HepG2 (cell line): ENCODE measurements at regions not wholly inside any gene's neighbourhood (a gene's known extent, or its start where the extent isn't known, plus 50 kb on each side); places are given as distances from the start of the nearest gene placed in this dataset.

Experiments
- ATAC-seq: fragments of 200-7000 bp; cut with Tn5 transposase; 3 replicates; pipeline ENCODE4 v1.9.1; 2020; ENCODE audit warnings: mild to moderate bottlenecking, moderate library complexity
- BruUV-seq: library from RNA; stranded (reverse); fragments of 400-500 nt; replicated peaks from 2 replicates; lab custom pipeline; 2021; lab: Mats Ljungman, UMichigan
- CTCF ChIA-PET: fragments of 300-600 bp; formaldehyde crosslinking; extraction: SDS; loops from one replicate; lab custom pipeline; 2021; ENCODE audit warnings: low total read pairs, inconsistent platforms, low intra/inter-chr PET ratio; lab: Yijun Ruan, JAX
- POLR2A ChIA-PET: fragments of 350-600 bp; sonication (Branson Sonifier 250); formaldehyde crosslinking; loops from one replicate; lab custom pipeline; 2020; ENCODE audit warnings: antibody characterized with exemption, inconsistent platforms; lab: Yijun Ruan, JAX
- DNase-seq: peaks from one replicate; pipeline ENCODE4 v3.0.0-alpha.2; 2015; ENCODE audit warnings: low spot score
- FAIRE-seq: peaks from 3 replicates; lab custom pipeline; 2011; peaks lifted over from hg19 to GRCh38; lab: Jason Lieb, UNC
- H2AFZ ChIP-seq: one replicate; pipeline ENCODE4 v1.6.1; 2011; ENCODE audit warnings: low read length, inconsistent platforms
- H3K27ac ChIP-seq: fragments of 300-600 bp; 3 replicates; pipeline ENCODE4 v1.8.0; 2011; ENCODE audit warnings: mixed run types, mild to moderate bottlenecking, mixed read lengths, low read length, inconsistent platforms; ENCODE audit not compliant: insufficient read depth; ENCODE audit errors: extremely low read length
- H3K27me3 ChIP-seq, 2 experiments: fragments of 200-600 bp in 1 of 2; 2 replicates in 1 of 2; 3 replicates in 1 of 2; pipeline versions ENCODE4 v1.6.0 to v1.8.0; 2011; ENCODE audit warnings: low read length in 2 of 2, mild to moderate bottlenecking in 2 of 2, moderate library complexity in 2 of 2, inconsistent platforms in 1 of 2; ENCODE audit not compliant: insufficient read depth in 2 of 2, control insufficient read depth in 1 of 2
- H3K36me3 ChIP-seq, 2 experiments: fragments of 200-600 bp in 1 of 2; replicated peaks in 1 of 2; 2 replicates in 1 of 2; 3 replicates in 1 of 2; pipeline versions ENCODE4 v1.5.1 to v1.8.0; 2011; ENCODE audit warnings: low read length in 2 of 2, inconsistent platforms in 1 of 2; ENCODE audit not compliant: insufficient read depth in 2 of 2, control insufficient read depth in 1 of 2
- H3K4me1 ChIP-seq: 2 replicates; pipeline ENCODE4 v1.5.1; 2012; ENCODE audit warnings: low read length, inconsistent platforms; ENCODE audit not compliant: insufficient read depth
- H3K4me2 ChIP-seq: 2 replicates; pipeline ENCODE4 v1.6.0; 2011; ENCODE audit warnings: low read depth, low read length, inconsistent platforms
- H3K4me3 ChIP-seq, 3 experiments: fragments of 200-600 bp in 1 of 3; sonication (generic), shearing (Covaris generic) in 1 of 3; replicated peaks in 1 of 3; 2 replicates each; pipeline ENCODE4 v1.5.1; 2011 to 2016; ENCODE audit warnings: low read length in 3 of 3, inconsistent platforms in 2 of 3, low read depth in 2 of 3, mild to moderate bottlenecking in 2 of 3, control low read depth in 1 of 3, mixed read lengths in 1 of 3; ENCODE audit not compliant: insufficient read depth in 1 of 3
- H3K79me2 ChIP-seq: one replicate; pipeline ENCODE4 v1.6.1; 2011; ENCODE audit warnings: low read length, inconsistent platforms; ENCODE audit not compliant: insufficient read depth
- H3K9ac ChIP-seq: 2 replicates; pipeline ENCODE4 v1.6.0; 2011; ENCODE audit warnings: mild to moderate bottlenecking, low read depth, low read length, inconsistent platforms; ENCODE audit not compliant: insufficient read depth
- H3K9me3 ChIP-seq: 2 replicates; pipeline ENCODE4 v1.5.1; 2012; ENCODE audit warnings: mild to moderate bottlenecking, low read length
- H4K20me1 ChIP-seq: 2 replicates; pipeline ENCODE4 v1.6.0; 2011; ENCODE audit warnings: inconsistent platforms, mild to moderate bottlenecking, low read length, moderate library complexity; ENCODE audit not compliant: insufficient read depth
- CCAR2 ChIP-seq: fragments of 200-400 bp; formaldehyde crosslinking; optimal IDR thresholded peaks from 2 replicates; pipeline ENCODE3; 2018; ENCODE audit warnings: low read depth, mild to moderate bottlenecking, low read length, moderate library complexity
- CHCHD3 ChIP-seq: sonication (generic); formaldehyde crosslinking; IDR thresholded peaks from 2 replicates; pipeline ENCODE4 v1.8.0; 2022; ENCODE audit warnings: mild to moderate bottlenecking, missing genetic modification reagents, moderate library complexity
- E2F5 ChIP-seq: sonication (generic); formaldehyde crosslinking; conservative IDR thresholded peaks from 2 replicates; pipeline ENCODE4 v1.4.0; 2020; ENCODE audit warnings: missing genetic modification reagents
- ELF4 ChIP-seq: sonication (generic); formaldehyde crosslinking; IDR thresholded peaks from 2 replicates; pipeline ENCODE4 v1.5.0; 2020; ENCODE audit warnings: missing genetic modification reagents, mild to moderate bottlenecking, moderate library complexity, borderline replicate concordance
- RAD21 ChIP-seq: fragments of 450-650 bp; formaldehyde crosslinking; IDR thresholded peaks from 2 replicates; pipeline ENCODE4 v1.5.0; 2020; ENCODE audit warnings: mild to moderate bottlenecking
- SALL1 ChIP-seq: sonication (generic); formaldehyde crosslinking; IDR thresholded peaks from 2 replicates; pipeline ENCODE4 v1.8.0; 2022; ENCODE audit warnings: mild to moderate bottlenecking, missing genetic modification reagents
- ZBTB8A ChIP-seq: sonication (generic); formaldehyde crosslinking; IDR thresholded peaks from 2 replicates; pipeline ENCODE4 v1.4.0; 2020; ENCODE audit warnings: mild to moderate bottlenecking, low read depth, missing genetic modification reagents, borderline replicate concordance
- ZNF432 ChIP-seq: sonication (generic); formaldehyde crosslinking; IDR thresholded peaks from 2 replicates; pipeline ENCODE4 v1.5.0; 2020; ENCODE audit warnings: missing genetic modification reagents, mild to moderate bottlenecking, borderline replicate concordance
- ZSCAN29 ChIP-seq: sonication (generic); formaldehyde crosslinking; conservative IDR thresholded peaks from 2 replicates; pipeline ENCODE4 v1.4.0; 2020; ENCODE audit warnings: mild to moderate bottlenecking, missing genetic modification reagents
- WGBS: methylation state at CpG from one replicate; pipeline ENCODE4 v1.1.6; 2017; ENCODE audit warnings: low lambda C conversion rate; 5-methylcytosine and 5-hydroxymethylcytosine counted together
- in situ Hi-C: cut with HindIII; loops from 2 replicates; pipeline ENCODE4 v1.10.0; 2017; ENCODE audit warnings: low pct_unique_long_range_greater_than_20kb; ENCODE audit not compliant: extremely low pct_ligation_motif_present
- intact Hi-C: fragments of 100-400 bp; cut with micrococcal nuclease; formaldehyde crosslinking; loops from one replicate; pipeline ENCODE4 v1.10.0; 2022; ENCODE audit not compliant: unreplicated experiment
- TF ChIP-seq, protein P1 (sequence below): sonication (generic); formaldehyde crosslinking; IDR thresholded peaks from 2 replicates; pipeline ENCODE4 v1.9.0; 2022; ENCODE audit warnings: low read depth, missing genetic modification reagents
- TF ChIP-seq, protein P2 (sequence below): sonication (generic); formaldehyde crosslinking; IDR thresholded peaks from 2 replicates; pipeline ENCODE4 v1.5.0; 2020; ENCODE audit warnings: missing genetic modification reagents, mild to moderate bottlenecking, borderline replicate concordance
- TF ChIP-seq, protein P3 (sequence below): sonication (generic); formaldehyde crosslinking; IDR thresholded peaks from 2 replicates; pipeline ENCODE4 v1.4.0; 2020; ENCODE audit warnings: missing genetic modification reagents

GRCh38 chr4:124167602-124168001 is 544.9 kb downstream of the ANKRD50 start:
- POLR2A ChIA-PET: no interaction called here
- Histone ChIP-seq H3K79me2 (no peaks in the 10 kb centered on the region), H3K4me2 (no peak overlapping the region; the same call in 1 of the 2 replicates), H3K4me3 (no peak overlapping the region), H3K36me3 (no peaks in the 10 kb centered on the region), H4K20me1 (no peaks in the 10 kb centered on the region), H3K27me3 (no peaks in the 10 kb centered on the region; a peak in 1 of 5 replicates), H3K27ac (no peak overlapping the region), H3K9ac (no peak overlapping the region), H3K4me1 (no peaks in the 10 kb centered on the region), H2AFZ (no peak overlapping the region), H3K9me3 (no peaks in the 10 kb centered on the region)
- in situ Hi-C loops: no loop called here
- no TSS peak for BruUV-seq
- DNase-seq (no peak), ATAC-seq (peak; percentile 62), FAIRE-seq (no peak)
- CTCF ChIA-PET: no interaction called here
- WGBS: no CpG with 5 or more reads among the region's 2 CpGs
- intact Hi-C loops: no loop called here
- TF ChIP-seq SALL1 (CRISPR knock-in tag): no peak
- no peak for TF ChIP-seq ELF4 (CRISPR knock-in tag)
- TF ChIP-seq RAD21: no peak
- no peak for TF ChIP-seq ZNF432
- TF ChIP-seq ZBTB8A (CRISPR knock-in tag): no peak
- TF ChIP-seq, protein P1, sequence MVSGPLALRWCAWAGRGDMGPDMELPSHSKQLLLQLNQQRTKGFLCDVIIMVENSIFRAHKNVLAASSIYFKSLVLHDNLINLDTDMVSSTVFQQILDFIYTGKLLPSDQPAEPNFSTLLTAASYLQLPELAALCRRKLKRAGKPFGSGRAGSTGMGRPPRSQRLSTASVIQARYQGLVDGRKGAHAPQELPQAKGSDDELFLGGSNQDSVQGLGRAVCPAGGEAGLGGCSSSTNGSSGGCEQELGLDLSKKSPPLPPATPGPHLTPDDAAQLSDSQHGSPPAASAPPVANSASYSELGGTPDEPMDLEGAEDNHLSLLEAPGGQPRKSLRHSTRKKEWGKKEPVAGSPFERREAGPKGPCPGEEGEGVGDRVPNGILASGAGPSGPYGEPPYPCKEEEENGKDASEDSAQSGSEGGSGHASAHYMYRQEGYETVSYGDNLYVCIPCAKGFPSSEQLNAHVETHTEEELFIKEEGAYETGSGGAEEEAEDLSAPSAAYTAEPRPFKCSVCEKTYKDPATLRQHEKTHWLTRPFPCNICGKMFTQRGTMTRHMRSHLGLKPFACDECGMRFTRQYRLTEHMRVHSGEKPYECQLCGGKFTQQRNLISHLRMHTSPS (CRISPR knock-in tag): no peak
- TF ChIP-seq, protein P2, sequence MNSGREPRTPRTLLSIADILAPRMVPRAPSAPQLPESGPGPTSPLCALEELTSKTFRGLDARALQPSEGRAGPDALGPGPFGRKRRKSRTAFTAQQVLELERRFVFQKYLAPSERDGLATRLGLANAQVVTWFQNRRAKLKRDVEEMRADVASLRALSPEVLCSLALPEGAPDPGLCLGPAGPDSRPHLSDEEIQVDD (CRISPR knock-in tag): no peak
- TF ChIP-seq ZSCAN29 (CRISPR knock-in tag): no peak
- TF ChIP-seq, protein P3, sequence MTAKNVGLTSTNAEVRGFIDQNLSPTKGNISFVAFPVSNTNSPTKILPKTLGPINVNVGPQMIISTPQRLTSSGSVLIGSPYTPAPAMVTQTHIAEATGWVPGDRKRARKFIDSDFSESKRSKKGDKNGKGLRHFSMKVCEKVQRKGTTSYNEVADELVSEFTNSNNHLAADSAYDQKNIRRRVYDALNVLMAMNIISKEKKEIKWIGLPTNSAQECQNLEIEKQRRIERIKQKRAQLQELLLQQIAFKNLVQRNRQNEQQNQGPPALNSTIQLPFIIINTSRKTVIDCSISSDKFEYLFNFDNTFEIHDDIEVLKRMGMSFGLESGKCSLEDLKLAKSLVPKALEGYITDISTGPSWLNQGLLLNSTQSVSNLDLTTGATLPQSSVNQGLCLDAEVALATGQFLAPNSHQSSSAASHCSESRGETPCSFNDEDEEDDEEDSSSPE (CRISPR knock-in tag): no peak
- TF ChIP-seq CCAR2: no peak
- TF ChIP-seq E2F5 (CRISPR knock-in tag): no peak
- no peak for TF ChIP-seq CHCHD3 (CRISPR knock-in tag)
